HepG2 (cell line): ENCODE measurements at regions not wholly inside any gene's neighbourhood (a gene's known extent, or its start where the extent isn't known, plus 50 kb on each side); places are given as distances from the start of the nearest gene placed in this dataset.

Experiments
- ATAC-seq: fragments of 200-7000 bp; cut with Tn5 transposase; 3 replicates; pipeline ENCODE4 v1.9.1; 2020; ENCODE audit warnings: mild to moderate bottlenecking, moderate library complexity
- BruUV-seq: library from RNA; stranded (reverse); fragments of 400-500 nt; replicated peaks from 2 replicates; lab custom pipeline; 2021; lab: Mats Ljungman, UMichigan
- CTCF ChIA-PET: fragments of 300-600 bp; formaldehyde crosslinking; extraction: SDS; loops from one replicate; lab custom pipeline; 2021; ENCODE audit warnings: low total read pairs, inconsistent platforms, low intra/inter-chr PET ratio; lab: Yijun Ruan, JAX
- POLR2A ChIA-PET: fragments of 350-600 bp; sonication (Branson Sonifier 250); formaldehyde crosslinking; loops from one replicate; lab custom pipeline; 2020; ENCODE audit warnings: antibody characterized with exemption, inconsistent platforms; lab: Yijun Ruan, JAX
- DNase-seq: peaks from one replicate; pipeline ENCODE4 v3.0.0-alpha.2; 2015; ENCODE audit warnings: low spot score
- FAIRE-seq: peaks from 3 replicates; lab custom pipeline; 2011; peaks lifted over from hg19 to GRCh38; lab: Jason Lieb, UNC
- H2AFZ ChIP-seq: one replicate; pipeline ENCODE4 v1.6.1; 2011; ENCODE audit warnings: low read length, inconsistent platforms
- H3K27ac ChIP-seq: fragments of 300-600 bp; 3 replicates; pipeline ENCODE4 v1.8.0; 2011; ENCODE audit warnings: mixed run types, mild to moderate bottlenecking, mixed read lengths, low read length, inconsistent platforms; ENCODE audit not compliant: insufficient read depth; ENCODE audit errors: extremely low read length
- H3K27me3 ChIP-seq, 2 experiments: fragments of 200-600 bp in 1 of 2; 2 replicates in 1 of 2; 3 replicates in 1 of 2; pipeline versions ENCODE4 v1.6.0 to v1.8.0; 2011; ENCODE audit warnings: low read length in 2 of 2, mild to moderate bottlenecking in 2 of 2, moderate library complexity in 2 of 2, inconsistent platforms in 1 of 2; ENCODE audit not compliant: insufficient read depth in 2 of 2, control insufficient read depth in 1 of 2
- H3K36me3 ChIP-seq, 2 experiments: fragments of 200-600 bp in 1 of 2; replicated peaks in 1 of 2; 2 replicates in 1 of 2; 3 replicates in 1 of 2; pipeline versions ENCODE4 v1.5.1 to v1.8.0; 2011; ENCODE audit warnings: low read length in 2 of 2, inconsistent platforms in 1 of 2; ENCODE audit not compliant: insufficient read depth in 2 of 2, control insufficient read depth in 1 of 2
- H3K4me1 ChIP-seq: 2 replicates; pipeline ENCODE4 v1.5.1; 2012; ENCODE audit warnings: low read length, inconsistent platforms; ENCODE audit not compliant: insufficient read depth
- H3K4me2 ChIP-seq: 2 replicates; pipeline ENCODE4 v1.6.0; 2011; ENCODE audit warnings: low read depth, low read length, inconsistent platforms
- H3K4me3 ChIP-seq, 3 experiments: fragments of 200-600 bp in 1 of 3; sonication (generic), shearing (Covaris generic) in 1 of 3; replicated peaks in 1 of 3; 2 replicates each; pipeline ENCODE4 v1.5.1; 2011 to 2016; ENCODE audit warnings: low read length in 3 of 3, inconsistent platforms in 2 of 3, low read depth in 2 of 3, mild to moderate bottlenecking in 2 of 3, control low read depth in 1 of 3, mixed read lengths in 1 of 3; ENCODE audit not compliant: insufficient read depth in 1 of 3
- H3K79me2 ChIP-seq: one replicate; pipeline ENCODE4 v1.6.1; 2011; ENCODE audit warnings: low read length, inconsistent platforms; ENCODE audit not compliant: insufficient read depth
- H3K9ac ChIP-seq: 2 replicates; pipeline ENCODE4 v1.6.0; 2011; ENCODE audit warnings: mild to moderate bottlenecking, low read depth, low read length, inconsistent platforms; ENCODE audit not compliant: insufficient read depth
- H3K9me3 ChIP-seq: 2 replicates; pipeline ENCODE4 v1.5.1; 2012; ENCODE audit warnings: mild to moderate bottlenecking, low read length
- H4K20me1 ChIP-seq: 2 replicates; pipeline ENCODE4 v1.6.0; 2011; ENCODE audit warnings: inconsistent platforms, mild to moderate bottlenecking, low read length, moderate library complexity; ENCODE audit not compliant: insufficient read depth
- ERF ChIP-seq: IDR thresholded peaks from 2 replicates; pipeline ENCODE4 v1.6.1; 2018; ENCODE audit warnings: missing biosample characterization, missing genetic modification reagents
- HNF4A ChIP-seq: sonication (generic); formaldehyde crosslinking; IDR thresholded peaks from 2 replicates; pipeline ENCODE4 v1.4.0; 2020; ENCODE audit warnings: missing genetic modification reagents
- SP5 ChIP-seq: IDR thresholded peaks from 2 replicates; pipeline ENCODE4 v1.6.1; 2016; ENCODE audit warnings: low read depth, borderline replicate concordance
- STAT6 ChIP-seq: sonication (generic); formaldehyde crosslinking; IDR thresholded peaks from 2 replicates; pipeline ENCODE4 v1.4.0; 2020; ENCODE audit warnings: missing genetic modification reagents, mild to moderate bottlenecking, borderline replicate concordance
- ZNF33A ChIP-seq: sonication (generic); formaldehyde crosslinking; IDR thresholded peaks from 2 replicates; pipeline ENCODE4 v1.5.1; 2020; ENCODE audit warnings: missing genetic modification reagents, mild to moderate bottlenecking, moderate library complexity, borderline replicate concordance
- ZNF564 ChIP-seq: sonication (generic); formaldehyde crosslinking; IDR thresholded peaks from 2 replicates; pipeline ENCODE4 v1.8.1; 2023; ENCODE audit warnings: mild to moderate bottlenecking, missing genetic modification reagents
- WGBS: methylation state at CpG from one replicate; pipeline ENCODE4 v1.1.6; 2017; ENCODE audit warnings: low lambda C conversion rate; 5-methylcytosine and 5-hydroxymethylcytosine counted together
- in situ Hi-C: cut with HindIII; loops from 2 replicates; pipeline ENCODE4 v1.10.0; 2017; ENCODE audit warnings: low pct_unique_long_range_greater_than_20kb; ENCODE audit not compliant: extremely low pct_ligation_motif_present
- intact Hi-C: fragments of 100-400 bp; cut with micrococcal nuclease; formaldehyde crosslinking; loops from one replicate; pipeline ENCODE4 v1.10.0; 2022; ENCODE audit not compliant: unreplicated experiment
- TF ChIP-seq, protein P1 (sequence below): sonication (generic); formaldehyde crosslinking; IDR thresholded peaks from 2 replicates; pipeline ENCODE4 v1.4.0; 2020; ENCODE audit warnings: mild to moderate bottlenecking, missing genetic modification reagents

- FAIRE-seq (no peak), ATAC-seq (no peak), DNase-seq (no peak)
- Histone ChIP-seq H3K4me1 (no peaks in the 10 kb centered on the region), H3K9me3 (no peaks in the 10 kb centered on the region), H2AFZ (no peak overlapping the region), H3K4me2 (no peak overlapping the region), H4K20me1 (no peaks in the 10 kb centered on the region), H3K27ac (no peak overlapping the region), H3K4me3 (no peak overlapping the region), H3K27me3 (peaks cover 0 to 3% of the 10 kb centered on the region in 2 experiments; a peak in 1 of 5 replicates), H3K79me2 (no peaks in the 10 kb centered on the region), H3K36me3 (no peaks in the 10 kb centered on the region), H3K9ac (no peak overlapping the region)
- WGBS: 14% methylated on average over 4 of the region's 4 CpGs
- no TSS peak for BruUV-seq
- intact Hi-C loops: no loop called here
- ChIA-PET POLR2A (no interaction called here), CTCF (no interaction called here)
- TF ChIP-seq, protein P1, sequence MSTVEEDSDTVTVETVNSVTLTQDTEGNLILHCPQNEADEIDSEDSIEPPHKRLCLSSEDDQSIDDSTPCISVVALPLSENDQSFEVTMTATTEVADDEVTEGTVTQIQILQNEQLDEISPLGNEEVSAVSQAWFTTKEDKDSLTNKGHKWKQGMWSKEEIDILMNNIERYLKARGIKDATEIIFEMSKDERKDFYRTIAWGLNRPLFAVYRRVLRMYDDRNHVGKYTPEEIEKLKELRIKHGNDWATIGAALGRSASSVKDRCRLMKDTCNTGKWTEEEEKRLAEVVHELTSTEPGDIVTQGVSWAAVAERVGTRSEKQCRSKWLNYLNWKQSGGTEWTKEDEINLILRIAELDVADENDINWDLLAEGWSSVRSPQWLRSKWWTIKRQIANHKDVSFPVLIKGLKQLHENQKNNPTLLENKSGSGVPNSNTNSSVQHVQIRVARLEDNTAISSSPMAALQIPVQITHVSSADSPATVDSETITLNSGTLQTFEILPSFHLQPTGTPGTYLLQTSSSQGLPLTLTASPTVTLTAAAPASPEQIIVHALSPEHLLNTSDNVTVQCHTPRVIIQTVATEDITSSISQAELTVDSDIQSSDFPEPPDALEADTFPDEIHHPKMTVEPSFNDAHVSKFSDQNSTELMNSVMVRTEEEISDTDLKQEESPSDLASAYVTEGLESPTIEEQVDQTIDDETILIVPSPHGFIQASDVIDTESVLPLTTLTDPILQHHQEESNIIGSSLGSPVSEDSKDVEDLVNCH (CRISPR knock-in tag): no peak
- TF ChIP-seq STAT6 (CRISPR knock-in tag) (no peak), SP5 (no peak), HNF4A (no peak), ZNF33A (CRISPR knock-in tag) (no peak), ZNF564 (no peak), ERF (CRISPR knock-in tag) (no peak)
- in situ Hi-C loops: no loop called here
Measured at GRCh38 chr15:29360152-29360551, 90.5 kb upstream of the NSMCE3 start.
